ENCODE measurements at regions not wholly inside any gene's neighbourhood (a gene's known extent, or its start where the extent isn't known, plus 50 kb on each side); places are given as distances from the start of the nearest gene placed in this dataset.

GRCh38 chr2:7973801-7974480 is 707.9 kb upstream of the ID2 start:
- H2AFZ ChIP-seq (ENCODE audit: low read depth, low read length, poor library complexity, severe bottlenecking): no peak overlapping the region
- CTCF ChIA-PET: no interaction called here
- H3K9me3 ChIP-seq (ENCODE audit: control insufficient read depth in 1 of 2, insufficient read depth in 1 of 2, low read depth in 1 of 2, low read length in 2 of 2): no peaks in the 10 kb centered on the region
- intact Hi-C loops (cut with micrococcal nuclease): no loop called here
- TF ChIP-seq TCF7L2 (IDR thresholded peaks at IDR 0.05; ENCODE audit: borderline replicate concordance, extremely low read depth, insufficient read depth, insufficient read length): no peak
- no peak for TF ChIP-seq JUND (IDR thresholded peaks at IDR 0.05)
- no peak for TF ChIP-seq ZBTB33 (IDR thresholded peaks at IDR 0.05; ENCODE audit: extremely low read depth, insufficient replicate concordance, low read length)
- no peak for TF ChIP-seq RAD21 (IDR thresholded peaks at IDR 0.05; ENCODE audit: low read depth)
- no peak for TF ChIP-seq SP1 (IDR thresholded peaks at IDR 0.05; ENCODE audit: low read depth)
- no peak for TF ChIP-seq EZH2phosphoT487 (IDR thresholded peaks at IDR 0.05; ENCODE audit: borderline replicate concordance)
- no peaks in the 10 kb centered on the region for H3K4me1 ChIP-seq (ENCODE audit: control insufficient read depth in 1 of 2, insufficient read depth in 2 of 2, low read length in 2 of 2)
- BruUV-seq (replicated peaks): no TSS peak
- H3K9me2 ChIP-seq (ENCODE audit: insufficient read depth): no peaks in the 10 kb centered on the region
- no peaks in the 10 kb centered on the region for H3K79me2 ChIP-seq (ENCODE audit: insufficient read depth, low read length)
- DNase-seq (ENCODE audit: low read depth, low spot score): no peak
- ATAC-seq: no peak
- no peaks in the 10 kb centered on the region for H3K36me3 ChIP-seq (ENCODE audit: control insufficient read depth in 1 of 2, insufficient read depth in 2 of 2, low read length in 2 of 2)
- no peak overlapping the region for H3K4me2 ChIP-seq (ENCODE audit: low read length)
- RAD21 ChIA-PET (ENCODE audit: low non-redundant PET in 1 of 2, low total read pairs in 2 of 2, uncharacterized antibody in 2 of 2, unreplicated experiment in 2 of 2): no interaction called here
- POLR2A ChIA-PET: no interaction called here
- H3K4me3 ChIP-seq (replicated peaks in 1 of 2; ENCODE audit: low read depth in 1 of 2, low read length in 2 of 2): no peak overlapping the region
- H3K27ac ChIP-seq (ENCODE audit: low read depth, low read length): no peak overlapping the region
- H4K20me1 ChIP-seq (ENCODE audit: insufficient read depth): no peaks in the 10 kb centered on the region
- H3K27me3 ChIP-seq (ENCODE audit: insufficient read depth, low read length): peaks cover 67% of the 10 kb centered on the region
- no peak overlapping the region for H3K9ac ChIP-seq (ENCODE audit: low read length)

- H3K27me3 ChIP-seq (ENCODE audit: insufficient read depth, low read length): peaks cover 60% of the 10 kb centered on the region
Measured at GRCh38 chr2:7974936-7975335, 706.9 kb upstream of the ID2 start.

More at GRCh38 chr2:7974936-7975335, 706.9 kb upstream of the ID2 start:
- DNase-seq (ENCODE audit: low read depth, low spot score) (no peak), ATAC-seq (no peak)
- Histone ChIP-seq H4K20me1 (ENCODE audit: insufficient read depth) (no peaks in the 10 kb centered on the region), H3K36me3 (ENCODE audit: control insufficient read depth in 1 of 2, insufficient read depth in 2 of 2, low read length in 2 of 2) (no peaks in the 10 kb centered on the region), H3K9me2 (ENCODE audit: insufficient read depth) (no peaks in the 10 kb centered on the region), H2AFZ (ENCODE audit: low read depth, low read length, poor library complexity, severe bottlenecking) (no peak overlapping the region), H3K4me2 (ENCODE audit: low read length) (no peak overlapping the region), H3K27ac (ENCODE audit: low read depth, low read length) (no peak overlapping the region), H3K79me2 (ENCODE audit: insufficient read depth, low read length) (no peaks in the 10 kb centered on the region), H3K4me3 (replicated peaks in 1 of 2; ENCODE audit: low read depth in 1 of 2, low read length in 2 of 2) (no peak overlapping the region), H3K9me3 (ENCODE audit: control insufficient read depth in 1 of 2, insufficient read depth in 1 of 2, low read depth in 1 of 2, low read length in 2 of 2) (no peaks in the 10 kb centered on the region), H3K4me1 (ENCODE audit: control insufficient read depth in 1 of 2, insufficient read depth in 2 of 2, low read length in 2 of 2) (no peaks in the 10 kb centered on the region), H3K9ac (ENCODE audit: low read length) (no peak overlapping the region)
- BruUV-seq (replicated peaks): no TSS peak
- ChIA-PET POLR2A (no interaction called here), RAD21 (ENCODE audit: low non-redundant PET in 1 of 2, low total read pairs in 2 of 2, uncharacterized antibody in 2 of 2, unreplicated experiment in 2 of 2) (no interaction called here), CTCF (no interaction called here)
- intact Hi-C loops (cut with micrococcal nuclease): no loop called here
- no peak for TF ChIP-seq ZNF274 (IDR thresholded peaks at IDR 0.05; ENCODE audit: low read depth, low read length)
- TF ChIP-seq CEBPB (IDR thresholded peaks at IDR 0.05; ENCODE audit: low read depth): no peak
- no peak for TF ChIP-seq ZFX (IDR thresholded peaks at IDR 0.05)
- no peak for TF ChIP-seq SP1 (IDR thresholded peaks at IDR 0.05; ENCODE audit: low read depth)
- no peak for TF ChIP-seq SRF (IDR thresholded peaks at IDR 0.05; ENCODE audit: low read depth)
- TF ChIP-seq ATF3 (IDR thresholded peaks at IDR 0.05): no peak
- TF ChIP-seq CTCF (IDR thresholded peaks at IDR 0.05 in 2 of 3, conservative IDR thresholded peaks at IDR 0.05 in 1 of 3; ENCODE audit: borderline replicate concordance in 1 of 3, insufficient read depth in 1 of 3, low read depth in 2 of 3, low read length in 2 of 3): no peak
- no peak for TF ChIP-seq EZH2phosphoT487 (IDR thresholded peaks at IDR 0.05; ENCODE audit: borderline replicate concordance)
- no peak for TF ChIP-seq MAX (IDR thresholded peaks at IDR 0.05)
- no peak for TF ChIP-seq JUND (IDR thresholded peaks at IDR 0.05)
